GM21529 (cell line): ENCODE measurements at regions not wholly inside any gene's neighbourhood (a gene's known extent, or its start where the extent isn't known, plus 50 kb on each side); places are given as distances from the start of the nearest gene placed in this dataset.
"Not testable (repeated sequence)": the region's sequence is repeated elsewhere in the genome, so short reads cannot be mapped to it uniquely, and the experiment has no call there.

Source experiments
- ATAC-seq: cut with Tn5 transposase; IDR thresholded peaks from one replicate; pipeline ENCODE4 v1.9.1; 2021; ENCODE audit not compliant: unreplicated experiment

GRCh38 chr10:84921701-84922100 lies 593.3 kb downstream of the CCSER2 start:
- ATAC-seq = no peak

DNA sequence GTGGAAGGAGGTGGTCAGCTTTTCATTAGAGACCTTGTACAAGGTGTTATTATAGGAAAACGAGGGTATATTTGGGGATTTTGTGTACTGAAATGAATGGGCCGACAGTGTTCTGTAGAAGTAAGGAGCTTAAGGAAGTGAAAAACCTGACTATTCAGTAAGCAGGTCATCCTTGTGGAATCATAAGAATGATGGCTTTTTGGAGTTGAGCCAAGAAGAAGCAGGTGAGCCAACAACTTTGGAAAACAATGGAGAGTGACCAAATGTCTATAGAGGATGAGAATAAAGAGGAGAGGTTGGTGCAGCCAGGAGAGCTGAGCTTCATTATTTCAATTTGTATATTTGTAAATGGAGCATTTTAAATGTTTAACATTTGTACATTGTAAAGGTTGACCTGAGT lies 595.7 kb downstream of the CCSER2 start:
- ATAC-seq = no peak

GRCh38 chr10:84925495-84925894 lies 597.1 kb downstream of the CCSER2 start:
- no peak for ATAC-seq

DNA sequence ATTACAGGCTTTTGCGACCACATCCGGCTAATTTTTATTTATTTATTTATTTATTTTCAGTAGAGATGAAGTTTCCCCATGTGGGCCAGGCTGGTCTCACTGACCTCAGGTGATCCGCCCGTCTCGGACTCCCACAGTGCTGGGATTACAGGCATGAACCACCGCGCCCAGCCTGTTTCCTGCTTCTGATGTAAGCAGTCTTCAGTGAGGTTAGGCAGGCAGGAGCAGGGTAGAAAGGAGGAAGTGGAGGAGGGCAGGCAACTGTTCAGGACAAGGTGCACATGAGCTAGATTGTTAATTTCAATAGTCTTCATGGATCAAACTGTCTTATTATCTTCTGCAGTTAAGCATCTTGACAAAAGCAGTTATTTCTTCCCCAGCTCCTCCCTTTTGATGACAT lies 605.0 kb downstream of the CCSER2 start:
- ATAC-seq = no peak

- ATAC-seq = no peak
Observed at GRCh38 chr10:84935772-84936171, 607.4 kb downstream of the CCSER2 start.

GRCh38 chr10:84938117-84938905 lies 609.9 kb downstream of the CCSER2 start:
- ATAC-seq = no peak

DNA sequence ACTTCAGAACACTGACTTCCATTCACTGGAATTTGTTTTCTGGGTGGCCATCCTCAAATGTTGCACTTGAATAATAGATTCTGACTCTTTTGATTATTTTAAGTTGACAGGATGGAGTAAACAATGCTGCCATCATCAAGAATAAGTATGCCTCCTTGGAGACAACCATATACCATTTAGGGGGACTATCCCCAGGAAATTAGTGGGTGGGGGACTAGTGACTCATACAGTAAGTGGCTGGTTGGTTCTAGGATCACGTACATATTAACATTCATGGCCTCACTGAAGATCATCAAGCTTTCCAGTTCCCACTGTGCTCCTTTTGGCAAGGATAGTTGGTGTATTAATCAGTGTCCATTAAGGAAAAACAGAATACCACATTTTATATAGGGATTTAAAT lies 615.2 kb downstream of the CCSER2 start:
- no peak for ATAC-seq

DNA sequence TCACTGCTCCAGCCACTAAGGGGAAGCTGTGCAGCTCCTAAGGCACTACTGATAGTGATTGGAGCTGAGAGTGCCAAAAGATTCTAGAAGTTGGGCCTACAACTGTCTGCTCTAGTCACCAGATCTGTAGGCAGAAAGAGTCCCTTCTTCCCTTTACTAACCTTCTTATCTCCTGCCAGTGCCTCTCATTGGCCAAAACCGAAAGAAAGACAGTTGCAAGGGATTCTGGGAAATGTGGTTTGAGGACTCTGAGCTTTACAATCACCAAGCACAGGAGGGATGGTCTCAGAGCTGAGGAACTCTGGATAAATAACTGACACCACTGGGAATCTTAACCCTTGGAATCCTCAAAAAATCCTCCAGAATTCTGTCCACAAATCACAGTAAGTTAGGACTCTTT lies 615.8 kb downstream of the CCSER2 start:
- ATAC-seq = no peak

GRCh38 chr10:84945791-84946190 lies 617.4 kb downstream of the CCSER2 start:
- ATAC-seq = no peak

GRCh38 chr10:84946904-84947303 lies 618.5 kb downstream of the CCSER2 start:
- ATAC-seq = no peak

DNA sequence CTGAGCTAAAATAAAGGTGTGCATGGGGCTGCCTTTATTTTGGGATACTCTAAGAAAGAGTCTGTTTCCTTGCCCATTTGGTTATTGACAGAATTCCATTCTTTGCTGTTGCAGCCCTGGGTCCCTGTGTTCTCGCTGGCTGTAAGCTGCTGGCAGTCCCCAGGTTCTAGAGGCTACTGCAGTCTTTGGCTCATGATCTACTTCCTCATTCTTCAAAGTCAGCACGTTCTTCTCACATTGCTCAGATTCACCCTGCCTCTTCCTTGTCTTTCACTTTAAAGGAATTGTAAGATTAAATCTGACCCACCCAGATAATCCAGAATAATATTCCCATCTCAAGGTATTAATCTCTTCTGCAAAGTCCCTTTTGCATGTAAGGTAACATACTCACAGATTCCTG lies 620.3 kb downstream of the CCSER2 start:
- ATAC-seq = no peak

DNA sequence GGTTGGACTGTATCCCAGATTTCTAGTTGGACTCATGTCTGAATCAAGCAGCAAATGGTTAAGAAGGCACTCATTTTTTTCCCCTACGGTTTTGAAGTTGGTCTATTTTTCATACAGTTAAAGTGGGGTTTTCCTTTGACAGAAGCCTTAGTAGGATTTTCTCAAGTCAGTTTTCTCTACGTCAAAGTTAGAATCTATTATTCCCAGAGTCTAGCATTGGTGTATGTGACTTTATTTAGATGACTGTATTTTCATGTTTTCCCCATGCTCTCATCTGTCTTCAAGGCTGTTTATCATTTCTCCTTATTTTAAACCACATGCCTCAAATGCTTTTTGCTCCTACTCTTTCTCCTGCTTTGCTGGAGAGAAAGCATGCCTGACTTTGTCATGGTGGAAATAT lies 623.2 kb downstream of the CCSER2 start:
- ATAC-seq = no peak

DNA sequence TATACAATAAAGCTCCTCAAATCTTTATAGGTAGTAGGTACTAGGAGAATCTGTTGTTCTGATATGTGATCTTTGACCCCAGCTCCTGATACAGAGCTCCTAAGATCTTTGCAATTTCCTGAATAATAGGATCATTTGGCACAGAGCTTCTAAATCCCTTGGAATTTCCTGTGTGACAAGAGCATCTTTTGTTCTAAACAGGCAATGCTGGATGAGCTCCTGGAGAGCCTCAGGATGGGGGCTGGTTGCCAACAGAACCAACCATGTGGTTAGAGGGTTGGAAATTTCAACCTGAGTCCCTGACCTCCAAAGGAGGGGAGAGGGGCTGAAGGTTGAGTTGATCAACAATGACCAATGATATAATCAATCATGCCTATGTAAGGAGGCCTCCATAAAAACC lies 629.0 kb downstream of the CCSER2 start:
- ATAC-seq = no peak

DNA sequence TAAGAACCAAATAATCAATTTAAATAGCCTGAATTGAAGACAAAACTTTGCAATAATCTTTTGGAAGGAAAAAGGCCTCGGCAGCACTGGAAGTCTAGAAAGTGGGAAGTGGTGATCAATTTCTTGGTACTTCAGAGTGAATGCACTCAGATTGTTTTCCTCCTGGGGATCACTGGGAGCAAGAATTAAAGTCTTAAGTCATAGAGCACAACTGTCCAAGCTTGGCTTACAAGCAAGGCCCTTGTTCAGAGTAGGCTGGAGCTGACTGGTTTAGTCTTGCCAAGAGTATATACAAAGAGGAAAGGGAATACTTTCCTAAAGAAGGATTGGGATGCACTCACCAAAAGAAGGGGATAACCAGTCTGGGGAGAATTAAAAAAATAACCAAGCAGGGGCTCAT lies 637.1 kb downstream of the CCSER2 start:
- no peak for ATAC-seq

DNA sequence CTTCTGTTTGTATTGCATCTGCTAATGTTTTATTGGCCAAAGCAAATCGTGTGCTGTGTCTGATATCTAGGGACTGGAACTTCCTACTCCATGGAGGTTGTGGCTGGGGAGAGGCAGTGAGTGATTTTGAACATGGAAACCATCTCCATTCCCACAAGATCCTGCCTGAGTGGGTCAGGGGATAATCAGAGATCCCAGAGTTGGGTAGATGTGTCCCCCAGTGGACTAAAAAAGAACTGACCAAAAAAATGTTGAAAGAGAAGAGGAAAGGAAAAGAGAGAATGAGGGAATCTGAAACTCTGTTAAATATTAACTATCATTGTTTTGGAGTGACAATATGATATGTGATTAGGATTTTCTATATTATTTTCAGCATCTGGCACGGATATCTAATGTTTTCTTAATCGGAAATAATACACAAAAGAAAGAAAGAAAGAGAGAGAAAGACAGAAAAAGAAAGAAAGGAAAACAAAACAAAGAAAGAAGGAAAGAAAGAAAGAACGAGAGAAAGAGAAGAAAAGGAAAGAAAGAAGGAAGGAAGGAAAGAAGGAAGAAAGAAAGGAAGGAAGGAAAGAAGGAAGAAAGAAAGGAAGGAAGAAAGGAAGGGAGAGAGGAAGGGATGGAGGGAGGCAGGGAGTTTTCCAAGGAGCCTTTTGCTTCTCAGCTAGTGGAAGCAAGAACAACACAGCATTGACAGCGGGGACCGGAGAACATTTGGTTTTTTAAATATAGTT lies 638.5 kb downstream of the CCSER2 start:
- ATAC-seq = no peak

GRCh38 chr10:84969297-84969696 lies 640.9 kb downstream of the CCSER2 start:
- ATAC-seq = not testable (repeated sequence)

DNA sequence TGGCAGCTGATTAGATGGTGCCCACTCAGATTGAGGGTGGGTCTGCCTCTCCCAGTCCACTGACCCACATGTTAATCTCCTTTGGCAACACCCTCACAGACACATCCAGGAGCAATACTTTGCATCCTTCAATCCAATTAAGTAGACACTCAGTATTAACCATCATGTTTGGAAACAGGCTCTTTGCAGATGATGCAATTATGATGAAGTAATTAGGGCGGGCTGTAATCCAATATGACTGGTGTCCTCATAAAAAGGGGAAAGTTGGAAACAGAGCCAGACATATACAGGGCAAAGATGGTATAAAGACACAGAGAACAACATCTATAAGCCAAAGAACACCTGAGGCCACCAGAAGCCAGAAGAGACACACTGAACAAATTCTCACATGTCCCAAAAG lies 658.6 kb downstream of the CCSER2 start:
- no peak for ATAC-seq

GRCh38 chr10:84988011-84988410 lies 659.6 kb downstream of the CCSER2 start:
- no peak for ATAC-seq

GRCh38 chr10:84990713-84991112 lies 662.3 kb downstream of the CCSER2 start:
- no peak for ATAC-seq

GRCh38 chr10:84991301-84991700 lies 662.9 kb downstream of the CCSER2 start:
- no peak for ATAC-seq

GRCh38 chr10:84993251-84994035 lies 665.1 kb downstream of the CCSER2 start:
- no peak for ATAC-seq

DNA sequence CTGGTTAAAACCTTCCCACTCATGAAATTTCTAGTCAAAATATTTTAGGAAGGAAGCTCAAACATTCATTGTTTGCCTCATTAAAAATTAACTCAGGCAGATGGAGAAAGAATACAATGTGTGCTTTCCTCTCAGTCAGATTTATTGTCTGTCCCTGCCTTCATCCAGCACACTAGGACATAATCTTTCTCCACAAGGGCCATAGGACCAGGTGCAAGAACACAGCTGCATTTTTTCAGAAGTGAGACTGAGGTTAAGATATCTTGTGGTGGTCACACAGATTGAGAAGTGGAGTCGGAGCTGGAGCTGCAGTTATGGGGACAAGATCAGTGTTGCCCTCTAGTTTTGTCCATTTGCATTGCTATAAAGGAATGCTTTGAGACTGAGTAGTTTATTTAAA lies 666.3 kb downstream of the CCSER2 start:
- no peak for ATAC-seq
